ENCODE measurements at regions not wholly inside any gene's neighbourhood (a gene's known extent, or its start where the extent isn't known, plus 50 kb on each side); places are given as distances from the start of the nearest gene placed in this dataset.
"Not testable (repeated sequence)": the region's sequence is repeated elsewhere in the genome, so short reads cannot be mapped to it uniquely, and the experiment has no call there.

- DNase-seq (ENCODE audit: insufficient read length, low spot score): no peak
These were observed 105.2 kb downstream of the OLFM1 start for GRCh38 chr9:135192686-135193085.

GRCh38 chr9:135195975-135196374 is 108.5 kb downstream of the OLFM1 start:
- not testable (repeated sequence) for DNase-seq (ENCODE audit: insufficient read length, low spot score); FAIRE-seq

More at GRCh38 chr9:135192686-135193085, 105.2 kb downstream of the OLFM1 start:
- FAIRE-seq: no peak

GRCh38 chr9:135196474-135196873 is 109.0 kb downstream of the OLFM1 start:
- FAIRE-seq (no peak), DNase-seq (ENCODE audit: insufficient read length, low spot score) (no peak)

GRCh38 chr9:135198144-135198543 is 110.7 kb downstream of the OLFM1 start:
- FAIRE-seq: no peak
- no peak for DNase-seq (ENCODE audit: insufficient read length, low spot score)

- no peak for FAIRE-seq
These were observed 111.3 kb downstream of the OLFM1 start for GRCh38 chr9:135198586-135199285.

GRCh38 chr9:135199489-135199888 is 112.0 kb downstream of the OLFM1 start:
- FAIRE-seq (no peak), DNase-seq (ENCODE audit: insufficient read length, low spot score) (no peak)

More at GRCh38 chr9:135198586-135199285, 111.3 kb downstream of the OLFM1 start:
- no peak for DNase-seq (ENCODE audit: insufficient read length, low spot score)

- DNase-seq (ENCODE audit: insufficient read length, low spot score) (no peak), FAIRE-seq (no peak)
These were observed 114.2 kb downstream of the OLFM1 start for GRCh38 chr9:135201711-135202110.

GRCh38 chr9:135204177-135204576 is 116.7 kb downstream of the OLFM1 start:
- DNase-seq (ENCODE audit: insufficient read length, low spot score): no peak
- FAIRE-seq: no peak

- no peak for DNase-seq (ENCODE audit: insufficient read length, low spot score)
- no peak for FAIRE-seq
These were observed 121.7 kb downstream of the OLFM1 start for GRCh38 chr9:135209136-135209535.

GRCh38 chr9:135209852-135210251 is 122.4 kb downstream of the OLFM1 start:
- DNase-seq (ENCODE audit: insufficient read length, low spot score) (no peak), FAIRE-seq (no peak)

GRCh38 chr9:135210676-135211523 is 123.4 kb downstream of the OLFM1 start:
- FAIRE-seq (no peak), DNase-seq (ENCODE audit: insufficient read length, low spot score) (no peak)

- FAIRE-seq (no peak), DNase-seq (ENCODE audit: insufficient read length, low spot score) (no peak)
These were observed 124.0 kb downstream of the OLFM1 start for GRCh38 chr9:135211524-135211890.

GRCh38 chr9:135212961-135213360 is 125.5 kb downstream of the OLFM1 start:
- no peak for DNase-seq (ENCODE audit: insufficient read length, low spot score)
- FAIRE-seq: no peak

- no peak for DNase-seq (ENCODE audit: insufficient read length, low spot score)
- no peak for FAIRE-seq
These were observed 126.1 kb downstream of the OLFM1 start for GRCh38 chr9:135213566-135213965.

GRCh38 chr9:135214054-135214640 is 126.7 kb downstream of the OLFM1 start:
- DNase-seq (ENCODE audit: insufficient read length, low spot score): no peak
- FAIRE-seq: no peak

- FAIRE-seq (no peak), DNase-seq (ENCODE audit: insufficient read length, low spot score) (no peak)
These were observed 127.2 kb downstream of the OLFM1 start for GRCh38 chr9:135214706-135215105.

- FAIRE-seq: no peak
These were observed 128.2 kb downstream of the OLFM1 start for GRCh38 chr9:135215571-135216161.

GRCh38 chr9:135216236-135216635 is 128.8 kb downstream of the OLFM1 start:
- DNase-seq (ENCODE audit: insufficient read length, low spot score): no peak
- FAIRE-seq: no peak

More at GRCh38 chr9:135215571-135216161, 128.2 kb downstream of the OLFM1 start:
- DNase-seq (ENCODE audit: insufficient read length, low spot score): no peak

GRCh38 chr9:135216791-135217441 is 129.4 kb downstream of the OLFM1 start:
- DNase-seq (ENCODE audit: insufficient read length, low spot score) (no peak), FAIRE-seq (no peak)

- DNase-seq (ENCODE audit: insufficient read length, low spot score): no peak
- FAIRE-seq: no peak
These were observed 130.4 kb downstream of the OLFM1 start for GRCh38 chr9:135217836-135218235.
